MM.1S (cell line): ENCODE measurements at regions not wholly inside any gene's neighbourhood (a gene's known extent, or its start where the extent isn't known, plus 50 kb on each side); places are given as distances from the start of the nearest gene placed in this dataset.
A peak's percentile ranks its signal among the peaks of the same experiment; 100 is the strongest.
"Not testable (repeated sequence)": the region's sequence is repeated elsewhere in the genome, so short reads cannot be mapped to it uniquely, and the experiment has no call there.

Source experiments
- DNase-seq: peaks from one replicate; pipeline ENCODE4 v3.0.0-alpha.2; 2015
- H2AFZ ChIP-seq: fragments of 300-600 bp; sonication (generic); 2 replicates; pipeline ENCODE4 v1.6.0; 2016; ENCODE audit warnings: antibody characterized with exemption, low read length
- H3F3A ChIP-seq: fragments of 300-600 bp; sonication (generic); 2 replicates; pipeline ENCODE4 v1.6.1; 2016; ENCODE audit warnings: mild to moderate bottlenecking, antibody characterized with exemption, low read length, moderate library complexity, mixed read lengths; ENCODE audit not compliant: insufficient read depth
- H3K27ac ChIP-seq: fragments of 300-600 bp; sonication (generic); 2 replicates; pipeline ENCODE4 v1.5.1; 2016; ENCODE audit warnings: mild to moderate bottlenecking, low read length
- H3K27me3 ChIP-seq: fragments of 300-600 bp; sonication (generic); replicated peaks from 2 replicates; pipeline ENCODE4 v1.6.0; 2016; ENCODE audit warnings: low read length; ENCODE audit not compliant: insufficient read depth
- H3K36me3 ChIP-seq: fragments of 300-600 bp; sonication (generic); replicated peaks from 2 replicates; pipeline ENCODE4 v1.6.1; 2016; ENCODE audit warnings: mild to moderate bottlenecking, low read length, mixed read lengths; ENCODE audit not compliant: insufficient read depth
- H3K4me1 ChIP-seq: fragments of 300-600 bp; sonication (generic); 2 replicates; pipeline ENCODE4 v1.6.1; 2016; ENCODE audit warnings: low read length, mixed read lengths
- H3K4me2 ChIP-seq: fragments of 300-600 bp; sonication (generic); 2 replicates; pipeline ENCODE4 v1.6.0; 2016; ENCODE audit warnings: low read depth, low read length
- H3K4me3 ChIP-seq: fragments of 300-600 bp; sonication (generic); 2 replicates; pipeline ENCODE4 v1.5.1; 2016; ENCODE audit warnings: low read length, mixed read lengths
- H3K79me2 ChIP-seq: fragments of 300-600 bp; sonication (generic); 2 replicates; pipeline ENCODE4 v1.6.1; 2016; ENCODE audit warnings: mixed run types, low read length, mixed read lengths
- H3K9ac ChIP-seq: fragments of 300-600 bp; sonication (generic); 2 replicates; pipeline ENCODE4 v1.6.1; 2016; ENCODE audit warnings: low read length, mixed read lengths
- H3K9me2 ChIP-seq: fragments of 300-600 bp; sonication (generic); replicated peaks from 2 replicates; pipeline ENCODE4 v1.6.1; 2016; ENCODE audit warnings: mild to moderate bottlenecking, low read length, mixed read lengths; ENCODE audit not compliant: insufficient read depth
- H3K9me3 ChIP-seq: fragments of 300-600 bp; sonication (generic); replicated peaks from 2 replicates; pipeline ENCODE4 v1.6.1; 2016; ENCODE audit warnings: mild to moderate bottlenecking, low read length, mixed read lengths; ENCODE audit not compliant: insufficient read depth
- H4K20me1 ChIP-seq: fragments of 300-600 bp; sonication (generic); 2 replicates; pipeline ENCODE4 v1.6.1; 2016; ENCODE audit warnings: mild to moderate bottlenecking, low read length, moderate library complexity, mixed read lengths; ENCODE audit not compliant: insufficient read depth
- CTCF ChIP-seq: fragments of 300-600 bp; sonication (generic); IDR thresholded peaks from 2 replicates; pipeline ENCODE4 v1.5.1; 2016; ENCODE audit warnings: antibody characterized with exemption, low read length, mixed read lengths
- EZH2 ChIP-seq: fragments of 300-600 bp; sonication (generic); optimal IDR thresholded peaks from 2 replicates; pipeline ENCODE3; 2017; ENCODE audit warnings: low read depth, mild to moderate bottlenecking, antibody characterized with exemption, low read length, mixed read lengths
- EZH2phosphoT487 ChIP-seq: fragments of 300-600 bp; sonication (generic); IDR thresholded peaks from 2 replicates; pipeline ENCODE4 v1.6.1; 2018; ENCODE audit warnings: antibody characterized with exemption, low read length

GRCh38 chr5:56667692-56668091, 147.7 kb upstream of the MAP3K1 start:
- Histone ChIP-seq H3F3A (peaks cover 36% of the 10 kb centered on the region), H2AFZ (no peak overlapping the region), H3K36me3 (no peaks in the 10 kb centered on the region), H3K4me2 (no peak overlapping the region; the same call in 1 of the 2 replicates), H3K9me3 (no peaks in the 10 kb centered on the region), H3K79me2 (no peaks in the 10 kb centered on the region), H3K4me1 (peaks cover 50% of the 10 kb centered on the region), H3K9ac (no peak overlapping the region), H4K20me1 (no peaks in the 10 kb centered on the region), H3K9me2 (no peaks in the 10 kb centered on the region), H3K27me3 (no peaks in the 10 kb centered on the region), H3K4me3 (no peak overlapping the region), H3K27ac (peak overlapping the region; percentile 99; the same call in 1 of the 2 replicates)
- TF ChIP-seq CTCF (no peak), EZH2 (no peak), EZH2phosphoT487 (no peak)
- DNase-seq, result no peak

- H2AFZ ChIP-seq, result no peak overlapping the region
- H3K27me3 ChIP-seq, result no peaks in the 10 kb centered on the region
- no peak for TF ChIP-seq CTCF
- no peak for TF ChIP-seq EZH2phosphoT487
- no peaks in the 10 kb centered on the region for H3K9me3 ChIP-seq
- no peaks in the 10 kb centered on the region for H3K79me2 ChIP-seq
- peaks cover 43% of the 10 kb centered on the region for H3K4me1 ChIP-seq
- H3K4me3 ChIP-seq, result no peak overlapping the region
- H3K36me3 ChIP-seq, result no peaks in the 10 kb centered on the region
- H3K9me2 ChIP-seq, result no peaks in the 10 kb centered on the region
- peaks cover 36% of the 10 kb centered on the region for H3F3A ChIP-seq
- H3K4me2 ChIP-seq, result no peak overlapping the region
- no peaks in the 10 kb centered on the region for H4K20me1 ChIP-seq
- H3K9ac ChIP-seq, result no peak overlapping the region
- H3K27ac ChIP-seq, result no peak overlapping the region
- DNase-seq, result no peak
These were observed 148.4 kb upstream of the MAP3K1 start for GRCh38 chr5:56666901-56667300.

- H3K36me3 ChIP-seq, H3K4me3 ChIP-seq, H3K9me3 ChIP-seq, H3K27me3 ChIP-seq, H2AFZ ChIP-seq, H3K79me2 ChIP-seq, H3K9ac ChIP-seq, H4K20me1 ChIP-seq, H3K9me2 ChIP-seq, H3K4me2 ChIP-seq: not testable (repeated sequence)
- DNase-seq, result peak; percentile 56
- Histone ChIP-seq H3K4me1 (peaks cover 26% of the 10 kb centered on the region), H3F3A (peaks cover 25% of the 10 kb centered on the region), H3K27ac (peak overlapping the region; percentile 40; the same call in 1 of the 2 replicates)
These were observed 150.2 kb upstream of the MAP3K1 start for GRCh38 chr5:56665117-56665516.

GRCh38 chr5:56664025-56664424, 151.3 kb upstream of the MAP3K1 start:
- H3K4me2 ChIP-seq, result no peak overlapping the region
- no peaks in the 10 kb centered on the region for H3K9me3 ChIP-seq
- H3K9ac ChIP-seq, result no peak overlapping the region
- no peak for DNase-seq
- no peak for TF ChIP-seq EZH2phosphoT487
- TF ChIP-seq EZH2, result no peak
- no peak for TF ChIP-seq CTCF
- no peaks in the 10 kb centered on the region for H3K9me2 ChIP-seq
- H3K27ac ChIP-seq, result no peak overlapping the region
- H3K36me3 ChIP-seq, result no peaks in the 10 kb centered on the region
- H4K20me1 ChIP-seq, result no peaks in the 10 kb centered on the region
- H2AFZ ChIP-seq, result no peak overlapping the region
- H3K4me3 ChIP-seq, result no peak overlapping the region
- H3F3A ChIP-seq, result peaks cover 23% of the 10 kb centered on the region
- no peaks in the 10 kb centered on the region for H3K27me3 ChIP-seq
- no peaks in the 10 kb centered on the region for H3K79me2 ChIP-seq
- peaks cover 29% of the 10 kb centered on the region for H3K4me1 ChIP-seq
